Endodermal cell (in vitro differentiated cells): ENCODE measurements at regions not wholly inside any gene's neighbourhood (a gene's known extent, or its start where the extent isn't known, plus 50 kb on each side); places are given as distances from the start of the nearest gene placed in this dataset.

Experiments used
- DNase-seq: peaks from one replicate; pipeline ENCODE4 v3.0.0-alpha.2; 2017
- H3K27ac ChIP-seq: 2 replicates; pipeline ENCODE4 v1.5.1; 2013; ENCODE audit warnings: mild to moderate bottlenecking, low read depth, low read length, moderate library complexity
- H3K27me3 ChIP-seq: 2 replicates; pipeline ENCODE4 v1.6.1; 2013; ENCODE audit warnings: mild to moderate bottlenecking, low read length, moderate library complexity; ENCODE audit not compliant: insufficient read depth, control insufficient read depth, poor library complexity, severe bottlenecking
- H3K36me3 ChIP-seq: 2 replicates; pipeline ENCODE4 v1.7.0; 2013; ENCODE audit warnings: mild to moderate bottlenecking, low read length, moderate library complexity; ENCODE audit not compliant: control insufficient read depth, insufficient read depth
- H3K4me1 ChIP-seq: one replicate; pipeline ENCODE4 v1.7.0; 2013; ENCODE audit warnings: low read length; ENCODE audit not compliant: control insufficient read depth, insufficient read depth
- H3K4me3 ChIP-seq: 2 replicates; pipeline ENCODE4 v1.5.1; 2013; ENCODE audit warnings: mild to moderate bottlenecking, low read length, moderate library complexity
- H3K9ac ChIP-seq: 2 replicates; pipeline ENCODE4 v1.6.1; 2013; ENCODE audit warnings: mild to moderate bottlenecking, low read length, moderate library complexity; ENCODE audit not compliant: poor library complexity, severe bottlenecking; ENCODE audit errors: extremely low read depth
- H3K9me3 ChIP-seq: 2 replicates; pipeline ENCODE4 v1.6.1; 2013; ENCODE audit warnings: mild to moderate bottlenecking, low read length, moderate library complexity; ENCODE audit not compliant: control insufficient read depth
- H3K27ac Mint-ChIP-seq: 2 replicates; pipeline ENCODE4 v1.8.0; 2020; ENCODE audit warnings: mixed read lengths
- H3K27me3 Mint-ChIP-seq: 2 replicates; pipeline ENCODE4 v1.8.0; 2021; ENCODE audit warnings: mild to moderate bottlenecking, mixed read lengths; ENCODE audit not compliant: insufficient read depth
- H3K36me3 Mint-ChIP-seq: 2 replicates; pipeline ENCODE4 v1.8.0; 2020; ENCODE audit warnings: low read depth, mixed read lengths
- H3K4me1 Mint-ChIP-seq: 2 replicates; pipeline ENCODE4 v1.8.0; 2020; ENCODE audit warnings: mixed read lengths
- H3K4me3 Mint-ChIP-seq: 2 replicates; pipeline ENCODE4 v1.8.0; 2020; ENCODE audit warnings: mild to moderate bottlenecking, moderate library complexity, mixed read lengths
- H3K9me3 Mint-ChIP-seq: 2 replicates; pipeline ENCODE4 v1.8.0; 2020; ENCODE audit warnings: mild to moderate bottlenecking, mixed read lengths
- CTCF ChIP-seq: fragments of 200-600 bp; sonication (generic); conservative IDR thresholded peaks from 2 replicates; pipeline ENCODE4 v1.5.0; 2021; ENCODE audit warnings: antibody characterized with exemption, mild to moderate bottlenecking
- WGBS, 2 experiments: methylation state at CpG; one replicate each; pipeline versions ENCODE4 v1.1.5 to v1.1.7; 2013; ENCODE audit warnings: missing lambda C conversion rate in 2 of 2, mixed read lengths in 1 of 2; ENCODE audit not compliant: insufficient coverage in 1 of 2, insufficient read length in 1 of 2; 5-methylcytosine and 5-hydroxymethylcytosine counted together

- Histone ChIP-seq H3K9ac (no peak overlapping the region), H3K4me3 (no peak overlapping the region), H3K4me1 (no peaks in the 10 kb centered on the region), H3K27ac (no peak overlapping the region), H3K36me3 (no peaks in the 10 kb centered on the region), H3K27me3 (no peaks in the 10 kb centered on the region), H3K9me3 (peaks cover 15% of the 10 kb centered on the region)
- 85 to 89% methylated on average over 1 to 3 of the region's 3 CpGs for WGBS, 2 experiments
- Mint-ChIP-seq H3K9me3 (peaks cover 81% of the 10 kb centered on the region), H3K27ac (no peak overlapping the region), H3K4me1 (no peaks in the 10 kb centered on the region), H3K36me3 (peaks cover 1% of the 10 kb centered on the region), H3K27me3 (peaks cover 2% of the 10 kb centered on the region), H3K4me3 (no peak overlapping the region)
- peak; percentile 38 for DNase-seq
- no peak for TF ChIP-seq CTCF
Measured at GRCh38 chr22:47604563-47604962, 842.1 kb downstream of the TBC1D22A start.

- peak; percentile 2 for DNase-seq
- Mint-ChIP-seq H3K4me3 (no peak overlapping the region), H3K27ac (no peak overlapping the region), H3K9me3 (peaks cover 77% of the 10 kb centered on the region), H3K27me3 (peaks cover 2% of the 10 kb centered on the region), H3K4me1 (no peaks in the 10 kb centered on the region), H3K36me3 (peaks cover 1% of the 10 kb centered on the region)
- peaks cover 15% of the 10 kb centered on the region for H3K9me3 ChIP-seq
- H3K4me1 ChIP-seq = no peaks in the 10 kb centered on the region
- no peaks in the 10 kb centered on the region for H3K27me3 ChIP-seq
- no peak overlapping the region for H3K27ac ChIP-seq
- 78 to 93% methylated on average over 3 of the region's 3 CpGs for WGBS, 2 experiments
- no peak overlapping the region for H3K4me3 ChIP-seq
- no peaks in the 10 kb centered on the region for H3K36me3 ChIP-seq
- H3K9ac ChIP-seq = no peak overlapping the region
- no peak for TF ChIP-seq CTCF
Measured at GRCh38 chr22:47602732-47603131, 840.3 kb downstream of the TBC1D22A start.

- Histone ChIP-seq H3K27ac (no peak overlapping the region), H3K27me3 (no peaks in the 10 kb centered on the region), H3K9me3 (peaks cover 15% of the 10 kb centered on the region), H3K36me3 (no peaks in the 10 kb centered on the region), H3K4me1 (no peaks in the 10 kb centered on the region), H3K4me3 (no peak overlapping the region), H3K9ac (no peak overlapping the region)
- WGBS, 2 experiments = 84 to 92% methylated on average over 8 to 10 of the region's 10 CpGs
- DNase-seq = peak; percentile 9
- H3K36me3 Mint-ChIP-seq = peaks cover 1% of the 10 kb centered on the region
- no peaks in the 10 kb centered on the region for H3K4me1 Mint-ChIP-seq
- H3K9me3 Mint-ChIP-seq = peaks cover 80% of the 10 kb centered on the region
- H3K4me3 Mint-ChIP-seq = no peak overlapping the region
- H3K27ac Mint-ChIP-seq = no peak overlapping the region
- no peak for TF ChIP-seq CTCF
- peaks cover 4% of the 10 kb centered on the region for H3K27me3 Mint-ChIP-seq
Measured at GRCh38 chr22:47601666-47602065, 839.2 kb downstream of the TBC1D22A start.
